Smooth muscle cell (in vitro differentiated cells): ENCODE measurements at regions not wholly inside any gene's neighbourhood (a gene's known extent, or its start where the extent isn't known, plus 50 kb on each side); places are given as distances from the start of the nearest gene placed in this dataset.

ENCODE experiments used
- DNase-seq: peaks from one replicate; lab custom pipeline; 2025; ENCODE audit not compliant: unreplicated experiment; lab: John Stamatoyannopoulos, UW
- H2AFZ ChIP-seq: fragments of 200-600 bp; sonication (generic); 2 replicates; pipeline ENCODE4 v1.6.0; 2016; ENCODE audit warnings: antibody characterized with exemption, low read depth, mild to moderate bottlenecking
- H3F3A ChIP-seq: fragments of 200-600 bp; sonication (generic); 2 replicates; pipeline ENCODE4 v1.6.0; 2017; ENCODE audit warnings: antibody characterized with exemption, low read depth
- H3K27ac ChIP-seq: fragments of 200-600 bp; sonication (generic); 2 replicates; pipeline ENCODE4 v1.5.1; 2016; ENCODE audit warnings: low read depth, mild to moderate bottlenecking
- H3K27me3 ChIP-seq: fragments of 200-600 bp; sonication (generic); 2 replicates; pipeline ENCODE4 v1.6.1; 2016; ENCODE audit warnings: low read depth, mild to moderate bottlenecking
- H3K36me3 ChIP-seq: fragments of 200-600 bp; sonication (generic); 2 replicates; pipeline ENCODE4 v1.5.1; 2016; ENCODE audit warnings: low read depth
- H3K4me1 ChIP-seq: fragments of 200-600 bp; sonication (generic); 2 replicates; pipeline ENCODE4 v1.5.1; 2016; ENCODE audit warnings: low read depth
- H3K4me2 ChIP-seq: fragments of 200-600 bp; sonication (generic); 2 replicates; pipeline ENCODE4 v1.6.0; 2016; ENCODE audit warnings: mild to moderate bottlenecking
- H3K4me3 ChIP-seq: fragments of 200-600 bp; sonication (generic); 2 replicates; pipeline ENCODE4 v1.5.1; 2016; ENCODE audit warnings: mild to moderate bottlenecking
- H3K79me2 ChIP-seq: fragments of 200-600 bp; sonication (generic); 2 replicates; pipeline ENCODE4 v1.6.0; 2016; ENCODE audit warnings: low read depth, mild to moderate bottlenecking
- H3K9ac ChIP-seq: fragments of 200-600 bp; sonication (generic); 2 replicates; pipeline ENCODE4 v1.6.0; 2016; ENCODE audit warnings: low read depth
- H3K9me3 ChIP-seq: fragments of 200-600 bp; sonication (generic); replicated peaks from 2 replicates; pipeline ENCODE4 v1.5.1; 2016; ENCODE audit warnings: low read depth
- H4K20me1 ChIP-seq: fragments of 200-600 bp; sonication (generic); 2 replicates; pipeline ENCODE4 v1.6.0; 2016; ENCODE audit warnings: low read depth
- WGBS: methylation state at CpG from one replicate; pipeline ENCODE4 v1.1.7; 2016; ENCODE audit warnings: low lambda C conversion rate; 5-methylcytosine and 5-hydroxymethylcytosine counted together
- TF ChIP-seq, protein P1 (sequence below): fragments of 200-600 bp; sonication (generic); IDR thresholded peaks from 2 replicates; pipeline ENCODE4 v1.5.1; 2017; ENCODE audit warnings: borderline replicate concordance, mild to moderate bottlenecking, antibody characterized with exemption; ENCODE audit not compliant: insufficient read depth, poor library complexity, severe bottlenecking

DNA sequence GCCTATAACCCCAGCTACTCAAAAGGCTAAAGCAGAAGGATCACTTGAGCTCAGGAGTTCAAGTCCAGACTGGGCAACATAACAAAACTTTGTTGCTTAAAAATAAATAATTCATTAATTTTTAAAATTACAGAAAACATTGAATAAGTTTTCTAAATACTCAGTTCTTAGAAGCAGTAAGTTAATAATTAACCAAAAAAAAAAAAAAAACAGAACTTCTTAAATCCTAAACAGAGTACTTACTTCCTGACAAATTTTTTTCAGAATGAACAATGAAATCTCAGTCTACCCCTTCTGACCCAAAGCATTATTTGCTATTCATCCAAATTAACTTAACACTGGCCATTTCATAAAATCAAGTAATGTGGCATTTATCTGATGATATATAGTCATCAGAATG is 65.4 kb upstream of the ARHGAP32 start:
- Histone ChIP-seq H3K27me3 (no peaks in the 10 kb centered on the region), H3K4me3 (no peak overlapping the region), H3K4me2 (no peak overlapping the region), H3K27ac (no peak overlapping the region), H3K9ac (no peak overlapping the region), H3K36me3 (no peaks in the 10 kb centered on the region), H3K4me1 (peaks cover 35% of the 10 kb centered on the region), H3K79me2 (peaks cover 98% of the 10 kb centered on the region), H3F3A (peaks cover 4% of the 10 kb centered on the region), H3K9me3 (no peaks in the 10 kb centered on the region), H4K20me1 (peaks cover 12% of the 10 kb centered on the region), H2AFZ (no peak overlapping the region)
- TF ChIP-seq, protein P1, sequence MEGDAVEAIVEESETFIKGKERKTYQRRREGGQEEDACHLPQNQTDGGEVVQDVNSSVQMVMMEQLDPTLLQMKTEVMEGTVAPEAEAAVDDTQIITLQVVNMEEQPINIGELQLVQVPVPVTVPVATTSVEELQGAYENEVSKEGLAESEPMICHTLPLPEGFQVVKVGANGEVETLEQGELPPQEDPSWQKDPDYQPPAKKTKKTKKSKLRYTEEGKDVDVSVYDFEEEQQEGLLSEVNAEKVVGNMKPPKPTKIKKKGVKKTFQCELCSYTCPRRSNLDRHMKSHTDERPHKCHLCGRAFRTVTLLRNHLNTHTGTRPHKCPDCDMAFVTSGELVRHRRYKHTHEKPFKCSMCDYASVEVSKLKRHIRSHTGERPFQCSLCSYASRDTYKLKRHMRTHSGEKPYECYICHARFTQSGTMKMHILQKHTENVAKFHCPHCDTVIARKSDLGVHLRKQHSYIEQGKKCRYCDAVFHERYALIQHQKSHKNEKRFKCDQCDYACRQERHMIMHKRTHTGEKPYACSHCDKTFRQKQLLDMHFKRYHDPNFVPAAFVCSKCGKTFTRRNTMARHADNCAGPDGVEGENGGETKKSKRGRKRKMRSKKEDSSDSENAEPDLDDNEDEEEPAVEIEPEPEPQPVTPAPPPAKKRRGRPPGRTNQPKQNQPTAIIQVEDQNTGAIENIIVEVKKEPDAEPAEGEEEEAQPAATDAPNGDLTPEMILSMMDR = no peak
- DNase-seq = no peak

DNA sequence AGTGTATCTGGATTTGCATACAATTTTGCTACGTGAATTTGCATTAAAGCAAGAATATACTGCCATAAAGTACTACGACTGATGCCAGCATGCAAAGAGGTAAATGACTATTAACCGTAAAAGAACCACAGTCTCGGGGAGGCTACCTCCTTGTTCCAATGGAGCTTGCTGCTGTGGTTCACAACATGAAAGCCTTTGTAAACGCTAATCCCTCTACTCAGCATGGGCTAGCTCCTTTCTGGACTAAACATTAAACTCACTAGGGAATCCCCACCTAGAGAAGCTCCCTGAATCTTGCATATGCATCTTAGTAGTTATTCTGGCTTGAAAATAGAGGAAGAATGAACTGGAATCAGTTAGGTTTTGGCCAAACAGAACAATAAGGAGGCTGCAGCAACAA is 60.5 kb upstream of the ARHGAP32 start:
- no peaks in the 10 kb centered on the region for H3K27me3 ChIP-seq
- peaks cover 6% of the 10 kb centered on the region for H3F3A ChIP-seq
- H3K27ac ChIP-seq = peak overlapping the region; percentile 23
- no peak overlapping the region for H3K9ac ChIP-seq
- peaks cover 86% of the 10 kb centered on the region for H3K79me2 ChIP-seq
- TF ChIP-seq, protein P1 = no peak
- H3K4me1 ChIP-seq = peaks cover 45% of the 10 kb centered on the region
- no peak overlapping the region for H2AFZ ChIP-seq
- H3K4me3 ChIP-seq = no peak overlapping the region
- no peak overlapping the region for H3K4me2 ChIP-seq
- no peaks in the 10 kb centered on the region for H3K36me3 ChIP-seq
- 18% methylated on average over 5 of the region's 5 CpGs for whole genome bisulfite sequencing
- H3K9me3 ChIP-seq = no peaks in the 10 kb centered on the region
- peaks cover 6% of the 10 kb centered on the region for H4K20me1 ChIP-seq
- DNase-seq = no peak

DNA sequence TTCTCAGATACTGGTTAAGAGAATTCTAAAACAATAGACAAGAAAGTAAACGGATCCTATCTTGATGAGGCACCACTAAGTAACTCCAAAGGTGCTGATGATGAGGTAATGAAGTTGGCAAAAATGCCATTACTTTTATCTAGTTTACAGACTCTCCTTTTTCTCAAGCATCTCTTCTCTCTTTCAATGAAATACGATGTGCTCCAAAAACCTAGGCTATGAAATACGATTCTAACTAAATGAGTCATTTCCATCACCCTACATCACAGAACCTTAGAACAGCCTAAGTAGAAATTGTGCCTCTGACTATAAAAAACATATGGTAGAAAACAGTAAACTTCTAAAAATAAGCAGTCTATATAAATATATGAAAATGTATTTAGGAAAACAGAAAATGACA is 58.9 kb upstream of the ARHGAP32 start:
- Histone ChIP-seq H3F3A (peaks cover 6% of the 10 kb centered on the region), H3K79me2 (peaks cover 86% of the 10 kb centered on the region), H3K27ac (peak overlapping the region; percentile 73), H4K20me1 (peaks cover 3% of the 10 kb centered on the region), H3K4me1 (peaks cover 55% of the 10 kb centered on the region), H3K27me3 (no peaks in the 10 kb centered on the region), H3K36me3 (no peaks in the 10 kb centered on the region), H3K9ac (no peak overlapping the region), H3K4me3 (no peak overlapping the region), H3K4me2 (peak overlapping the region; percentile 2), H2AFZ (no peak overlapping the region), H3K9me3 (no peaks in the 10 kb centered on the region)
- WGBS = 33% methylated on average over 3 of the region's 3 CpGs
- TF ChIP-seq, protein P1 = no peak
- DNase-seq = no peak

DNA sequence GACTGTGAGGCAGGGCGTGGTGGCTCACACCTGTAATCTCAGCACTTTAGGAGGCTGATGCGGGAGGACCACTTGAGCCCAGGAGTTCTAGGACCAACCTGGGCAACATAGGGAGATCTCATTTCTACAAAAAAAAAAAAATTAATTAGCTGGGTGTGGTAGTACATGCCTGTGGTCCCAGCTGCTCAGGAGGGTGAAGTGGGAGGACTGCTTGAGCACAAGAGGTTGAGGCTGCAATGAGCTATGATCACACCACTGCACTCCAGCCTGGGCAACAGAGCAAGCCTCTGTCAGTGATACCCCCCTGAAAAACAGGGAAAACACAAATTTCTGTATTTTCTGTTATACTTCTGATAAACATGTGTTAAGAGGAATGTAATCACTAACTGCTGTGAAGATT is 57.8 kb upstream of the ARHGAP32 start:
- peaks cover 55% of the 10 kb centered on the region for H3K4me1 ChIP-seq
- TF ChIP-seq, protein P1 = no peak
- peaks cover 80% of the 10 kb centered on the region for H3K79me2 ChIP-seq
- peak overlapping the region; percentile 73 for H3K27ac ChIP-seq
- peak overlapping the region; percentile 2 for H3K4me2 ChIP-seq
- no peaks in the 10 kb centered on the region for H3K9me3 ChIP-seq
- 88% methylated on average over 2 of the region's 2 CpGs for WGBS
- no peak overlapping the region for H3K4me3 ChIP-seq
- no peaks in the 10 kb centered on the region for H3K36me3 ChIP-seq
- no peak overlapping the region for H2AFZ ChIP-seq
- H3K27me3 ChIP-seq = no peaks in the 10 kb centered on the region
- DNase-seq = no peak
- H3F3A ChIP-seq = peaks cover 6% of the 10 kb centered on the region
- no peaks in the 10 kb centered on the region for H4K20me1 ChIP-seq
- H3K9ac ChIP-seq = peak overlapping the region; percentile 2
